ENCODE measurements at regions not wholly inside any gene's neighbourhood (a gene's known extent, or its start where the extent isn't known, plus 50 kb on each side); places are given as distances from the start of the nearest gene placed in this dataset.

GRCh38 chr19:30857966-30858490, 485.8 kb downstream of the ZNF536 start:
- no peak for DNase-seq
- no peak for ATAC-seq
- no peaks in the 10 kb centered on the region for H3K9me3 ChIP-seq (ENCODE audit: control insufficient read depth, low read length, poor library complexity, severe bottlenecking)
- H3K36me3 Mint-ChIP-seq (ENCODE audit: low read depth): peaks cover 2% of the 10 kb centered on the region
- no peaks in the 10 kb centered on the region for H3K4me1 Mint-ChIP-seq
- H3K27ac Mint-ChIP-seq: no peak overlapping the region
- no peak overlapping the region for H3K4me3 Mint-ChIP-seq
- peaks cover 39% of the 10 kb centered on the region for H3K27me3 Mint-ChIP-seq

GRCh38 chr19:30857388-30857787, 485.2 kb downstream of the ZNF536 start:
- no peaks in the 10 kb centered on the region for H3K4me1 Mint-ChIP-seq
- no peak for ATAC-seq
- H3K4me3 Mint-ChIP-seq: no peak overlapping the region
- H3K9me3 ChIP-seq (ENCODE audit: control insufficient read depth, low read length, poor library complexity, severe bottlenecking): no peaks in the 10 kb centered on the region
- peaks cover 36% of the 10 kb centered on the region for H3K27me3 Mint-ChIP-seq
- H3K27ac Mint-ChIP-seq: no peak overlapping the region
- no peaks in the 10 kb centered on the region for H3K36me3 Mint-ChIP-seq (ENCODE audit: low read depth)
- no peak for DNase-seq

GRCh38 chr19:30856786-30857185, 484.6 kb downstream of the ZNF536 start:
- Mint-ChIP-seq H3K27ac (no peak overlapping the region), H3K4me3 (no peak overlapping the region), H3K36me3 (ENCODE audit: low read depth) (no peaks in the 10 kb centered on the region), H3K27me3 (peaks cover 34% of the 10 kb centered on the region), H3K4me1 (no peaks in the 10 kb centered on the region)
- no peaks in the 10 kb centered on the region for H3K9me3 ChIP-seq (ENCODE audit: control insufficient read depth, low read length, poor library complexity, severe bottlenecking)
- ATAC-seq (no peak), DNase-seq (no peak)

- H3K4me1 Mint-ChIP-seq: no peaks in the 10 kb centered on the region
- H3K27ac Mint-ChIP-seq: no peak overlapping the region
- ATAC-seq (no peak), DNase-seq (no peak)
- H3K9me3 ChIP-seq (ENCODE audit: control insufficient read depth, low read length, poor library complexity, severe bottlenecking): no peaks in the 10 kb centered on the region
- peaks cover 34% of the 10 kb centered on the region for H3K27me3 Mint-ChIP-seq
- H3K36me3 Mint-ChIP-seq (ENCODE audit: low read depth): no peaks in the 10 kb centered on the region
- H3K4me3 Mint-ChIP-seq: no peak overlapping the region
These were observed 484.2 kb downstream of the ZNF536 start for GRCh38 chr19:30856376-30856775.

GRCh38 chr19:30855442-30855841, 483.3 kb downstream of the ZNF536 start:
- no peak overlapping the region for H3K4me3 Mint-ChIP-seq
- H3K27ac Mint-ChIP-seq: no peak overlapping the region
- peaks cover 34% of the 10 kb centered on the region for H3K27me3 Mint-ChIP-seq
- no peaks in the 10 kb centered on the region for H3K4me1 Mint-ChIP-seq
- no peaks in the 10 kb centered on the region for H3K36me3 Mint-ChIP-seq (ENCODE audit: low read depth)
- H3K9me3 ChIP-seq (ENCODE audit: control insufficient read depth, low read length, poor library complexity, severe bottlenecking): no peaks in the 10 kb centered on the region
- ATAC-seq (no peak), DNase-seq (no peak)

- no peaks in the 10 kb centered on the region for H3K9me3 ChIP-seq (ENCODE audit: control insufficient read depth, low read length, poor library complexity, severe bottlenecking)
- H3K36me3 Mint-ChIP-seq (ENCODE audit: low read depth): no peaks in the 10 kb centered on the region
- peaks cover 34% of the 10 kb centered on the region for H3K27me3 Mint-ChIP-seq
- no peak overlapping the region for H3K27ac Mint-ChIP-seq
- DNase-seq: no peak
- no peaks in the 10 kb centered on the region for H3K4me1 Mint-ChIP-seq
- no peak overlapping the region for H3K4me3 Mint-ChIP-seq
- ATAC-seq: no peak
These were observed 482.5 kb downstream of the ZNF536 start for GRCh38 chr19:30854661-30855060.

GRCh38 chr19:30854207-30854606, 482.0 kb downstream of the ZNF536 start:
- Mint-ChIP-seq H3K4me1 (no peaks in the 10 kb centered on the region), H3K36me3 (ENCODE audit: low read depth) (no peaks in the 10 kb centered on the region), H3K27me3 (peaks cover 32% of the 10 kb centered on the region), H3K4me3 (no peak overlapping the region), H3K27ac (no peak overlapping the region)
- H3K9me3 ChIP-seq (ENCODE audit: control insufficient read depth, low read length, poor library complexity, severe bottlenecking): no peaks in the 10 kb centered on the region
- no peak for ATAC-seq
- no peak for DNase-seq

- Mint-ChIP-seq H3K27ac (no peak overlapping the region), H3K27me3 (peaks cover 22% of the 10 kb centered on the region), H3K4me1 (no peaks in the 10 kb centered on the region), H3K36me3 (ENCODE audit: low read depth) (no peaks in the 10 kb centered on the region), H3K4me3 (no peak overlapping the region)
- no peak for ATAC-seq
- DNase-seq: no peak
- H3K9me3 ChIP-seq (ENCODE audit: control insufficient read depth, low read length, poor library complexity, severe bottlenecking): no peaks in the 10 kb centered on the region
These were observed 480.9 kb downstream of the ZNF536 start for GRCh38 chr19:30853036-30853435.

- H3K36me3 Mint-ChIP-seq (ENCODE audit: low read depth): no peaks in the 10 kb centered on the region
These were observed 480.0 kb downstream of the ZNF536 start for GRCh38 chr19:30852168-30852567.

GRCh38 chr19:30851646-30852045, 479.5 kb downstream of the ZNF536 start:
- no peak for ATAC-seq
- Mint-ChIP-seq H3K27ac (no peak overlapping the region), H3K27me3 (peaks cover 28% of the 10 kb centered on the region), H3K4me3 (no peak overlapping the region), H3K4me1 (no peaks in the 10 kb centered on the region), H3K36me3 (ENCODE audit: low read depth) (no peaks in the 10 kb centered on the region)
- H3K9me3 ChIP-seq (ENCODE audit: control insufficient read depth, low read length, poor library complexity, severe bottlenecking): no peaks in the 10 kb centered on the region
- DNase-seq: no peak

More at GRCh38 chr19:30852168-30852567, 480.0 kb downstream of the ZNF536 start:
- DNase-seq: no peak
- peaks cover 23% of the 10 kb centered on the region for H3K27me3 Mint-ChIP-seq
- no peaks in the 10 kb centered on the region for H3K9me3 ChIP-seq (ENCODE audit: control insufficient read depth, low read length, poor library complexity, severe bottlenecking)
- H3K4me3 Mint-ChIP-seq: no peak overlapping the region
- ATAC-seq: no peak
- no peaks in the 10 kb centered on the region for H3K4me1 Mint-ChIP-seq
- H3K27ac Mint-ChIP-seq: no peak overlapping the region

- Mint-ChIP-seq H3K36me3 (ENCODE audit: low read depth) (no peaks in the 10 kb centered on the region), H3K4me3 (no peak overlapping the region), H3K4me1 (no peaks in the 10 kb centered on the region), H3K27ac (no peak overlapping the region), H3K27me3 (peaks cover 15% of the 10 kb centered on the region)
- ATAC-seq (no peak), DNase-seq (no peak)
- H3K9me3 ChIP-seq (ENCODE audit: control insufficient read depth, low read length, poor library complexity, severe bottlenecking): no peaks in the 10 kb centered on the region
These were observed 476.6 kb downstream of the ZNF536 start for GRCh38 chr19:30848636-30849425.

GRCh38 chr19:30846102-30846501, 473.9 kb downstream of the ZNF536 start:
- H3K9me3 ChIP-seq (ENCODE audit: control insufficient read depth, low read length, poor library complexity, severe bottlenecking): no peaks in the 10 kb centered on the region
- Mint-ChIP-seq H3K4me3 (no peak overlapping the region), H3K36me3 (ENCODE audit: low read depth) (no peaks in the 10 kb centered on the region), H3K27me3 (peaks cover 6% of the 10 kb centered on the region), H3K4me1 (no peaks in the 10 kb centered on the region), H3K27ac (no peak overlapping the region)
- ATAC-seq (no peak), DNase-seq (no peak)

- Mint-ChIP-seq H3K4me1 (no peaks in the 10 kb centered on the region), H3K27me3 (peaks cover 12% of the 10 kb centered on the region), H3K4me3 (no peak overlapping the region), H3K36me3 (ENCODE audit: low read depth) (no peaks in the 10 kb centered on the region), H3K27ac (no peak overlapping the region)
- H3K9me3 ChIP-seq (ENCODE audit: control insufficient read depth, low read length, poor library complexity, severe bottlenecking): no peaks in the 10 kb centered on the region
- DNase-seq: no peak
- ATAC-seq: no peak
These were observed 470.7 kb downstream of the ZNF536 start for GRCh38 chr19:30842926-30843325.

GRCh38 chr19:30841934-30842333, 469.8 kb downstream of the ZNF536 start:
- no peaks in the 10 kb centered on the region for H3K9me3 ChIP-seq (ENCODE audit: control insufficient read depth, low read length, poor library complexity, severe bottlenecking)
- Mint-ChIP-seq H3K36me3 (ENCODE audit: low read depth) (no peaks in the 10 kb centered on the region), H3K27me3 (peaks cover 13% of the 10 kb centered on the region), H3K4me3 (no peak overlapping the region), H3K4me1 (no peaks in the 10 kb centered on the region), H3K27ac (no peak overlapping the region)
- no peak for DNase-seq
- no peak for ATAC-seq

All from T-helper 17 cell (primary cell).